Thyroid gland (tissue), 4 donors: ENCODE measurements at regions not wholly inside any gene's neighbourhood (a gene's known extent, or its start where the extent isn't known, plus 50 kb on each side); places are given as distances from the start of the nearest gene placed in this dataset.

Experiments
- DNase-seq, 2 donors: peaks; one replicate each; pipeline ENCODE4 v3.0.0-alpha.2; 2019
- H3K27ac ChIP-seq, 3 donors: fragments of 200-600 bp; sonication (generic); 1 replicate in 2 of 3; 2 replicates in 1 of 3; pipeline ENCODE4 v1.5.1; 2016 to 2019; ENCODE audit warnings: mild to moderate bottlenecking in 1 of 3, moderate library complexity in 1 of 3
- H3K27me3 ChIP-seq: fragments of 200-600 bp; sonication (generic); one replicate; pipeline ENCODE4 v1.5.1; 2019
- H3K36me3 ChIP-seq, 2 donors: fragments of 200-600 bp; sonication (generic); one replicate each; pipeline ENCODE4 v1.5.1; 2016 to 2019
- H3K4me1 ChIP-seq, 2 donors: fragments of 200-600 bp; sonication (generic); one replicate each; pipeline ENCODE4 v1.5.1; 2017 to 2019
- H3K4me3 ChIP-seq, 3 donors: fragments of 200-600 bp; sonication (generic); replicated peaks in 1 of 3; 1 replicate in 2 of 3; 2 replicates in 1 of 3; pipeline ENCODE4 v1.5.1; 2016; ENCODE audit warnings: mild to moderate bottlenecking in 1 of 3
- H3K9me3 ChIP-seq: fragments of 200-600 bp; sonication (generic); one replicate; pipeline ENCODE4 v1.5.1; 2017
- CTCF ChIP-seq, 6 experiments: fragments of 200-600 bp in 3 of 6; fragments of 450-650 bp in 3 of 6; sonication (generic) in 3 of 6; IDR thresholded peaks; one replicate each; pipeline ENCODE4 v1.5.1; 2016 to 2019; ENCODE audit warnings: antibody characterized with exemption in 6 of 6, mild to moderate bottlenecking in 2 of 6, inconsistent platforms in 1 of 6, moderate library complexity in 1 of 6
- POLR2A ChIP-seq, 2 donors: fragments of 450-650 bp; IDR thresholded peaks; one replicate each; pipeline ENCODE4 v1.6.1; 2017; ENCODE audit warnings: antibody characterized with exemption in 2 of 2, mild to moderate bottlenecking in 2 of 2, moderate library complexity in 1 of 2
- WGBS, 2 donors: methylation state at CpG; one replicate each; pipeline ENCODE4 v1.1.5; 2017; 5-methylcytosine and 5-hydroxymethylcytosine counted together
- intact Hi-C: fragments of 100-400 bp; cut with DNase I; formaldehyde crosslinking; loops from one replicate; pipeline ENCODE4 v1.15.1; 2023

GRCh38 chr2:21754164-21754788 is 630.5 kb downstream of the TDRD15 start:
- Histone ChIP-seq H3K27me3 (no peaks in the 10 kb centered on the region), H3K9me3 (no peaks in the 10 kb centered on the region), H3K4me3 (no peak overlapping the region), H3K27ac (no peak overlapping the region), H3K36me3 (no peaks in the 10 kb centered on the region), H3K4me1 (no peaks in the 10 kb centered on the region)
- DNase-seq = no peak
- WGBS, 2 donors = 64 to 71% methylated on average over 5 of the region's 5 CpGs
- TF ChIP-seq CTCF (IDR thresholded peaks at IDR 0.05) (no peak), POLR2A (IDR thresholded peaks at IDR 0.05) (no peak)
- intact Hi-C loops = no loop called here

GRCh38 chr2:21757805-21758430 is 634.1 kb downstream of the TDRD15 start:
- Histone ChIP-seq H3K27ac (no peak overlapping the region), H3K9me3 (no peaks in the 10 kb centered on the region), H3K4me1 (no peaks in the 10 kb centered on the region), H3K27me3 (no peaks in the 10 kb centered on the region), H3K36me3 (no peaks in the 10 kb centered on the region), H3K4me3 (no peak overlapping the region)
- TF ChIP-seq CTCF (IDR thresholded peaks at IDR 0.05) = no peak
- no peak for TF ChIP-seq POLR2A (IDR thresholded peaks at IDR 0.05)
- 71 to 73% methylated on average over 11 of the region's 11 CpGs for WGBS, 2 donors
- no peak for DNase-seq
- intact Hi-C loops = no loop called here

GRCh38 chr2:21759819-21760218 is 636.1 kb downstream of the TDRD15 start:
- Histone ChIP-seq H3K27ac (no peak overlapping the region), H3K4me1 (no peaks in the 10 kb centered on the region), H3K9me3 (no peaks in the 10 kb centered on the region), H3K27me3 (no peaks in the 10 kb centered on the region), H3K36me3 (no peaks in the 10 kb centered on the region), H3K4me3 (no peak overlapping the region)
- intact Hi-C loops = no loop called here
- TF ChIP-seq POLR2A (IDR thresholded peaks at IDR 0.05) (no peak), CTCF (IDR thresholded peaks at IDR 0.05) (no peak)
- no peak for DNase-seq

GRCh38 chr2:21761361-21761760 is 637.6 kb downstream of the TDRD15 start:
- DNase-seq = no peak
- intact Hi-C loops = no loop called here
- Histone ChIP-seq H3K27ac (no peak overlapping the region), H3K4me1 (no peaks in the 10 kb centered on the region), H3K9me3 (no peaks in the 10 kb centered on the region), H3K27me3 (no peaks in the 10 kb centered on the region), H3K4me3 (no peak overlapping the region), H3K36me3 (no peaks in the 10 kb centered on the region)
- 89 to 98% methylated on average over 2 of the region's 2 CpGs for WGBS, 2 donors
- no peak for TF ChIP-seq POLR2A (IDR thresholded peaks at IDR 0.05)
- no peak for TF ChIP-seq CTCF (IDR thresholded peaks at IDR 0.05)

GRCh38 chr2:21763501-21763900 is 639.7 kb downstream of the TDRD15 start:
- H3K4me3 ChIP-seq = no peak overlapping the region
- H3K27ac ChIP-seq = no peak overlapping the region
- no peaks in the 10 kb centered on the region for H3K27me3 ChIP-seq
- no peaks in the 10 kb centered on the region for H3K9me3 ChIP-seq
- intact Hi-C loops = no loop called here
- H3K36me3 ChIP-seq = no peaks in the 10 kb centered on the region
- no peak for TF ChIP-seq CTCF (IDR thresholded peaks at IDR 0.05)
- no peak for TF ChIP-seq POLR2A (IDR thresholded peaks at IDR 0.05)
- H3K4me1 ChIP-seq = no peaks in the 10 kb centered on the region
- no peak for DNase-seq
